22Rv1 (cell line): ENCODE measurements at regions not wholly inside any gene's neighbourhood (a gene's known extent, or its start where the extent isn't known, plus 50 kb on each side); places are given as distances from the start of the nearest gene placed in this dataset.

Experiments used
- ZFX ChIP-seq: fragments of 450-650 bp; IDR thresholded peaks from 2 replicates; pipeline ENCODE4 v1.6.1; 2017; ENCODE audit warnings: antibody characterized with exemption, borderline replicate concordance
- TF ChIP-seq, protein P1 (sequence below): fragments of 450-650 bp; IDR thresholded peaks from 2 replicates; pipeline ENCODE4 v1.5.1; 2017; ENCODE audit warnings: mild to moderate bottlenecking

DNA sequence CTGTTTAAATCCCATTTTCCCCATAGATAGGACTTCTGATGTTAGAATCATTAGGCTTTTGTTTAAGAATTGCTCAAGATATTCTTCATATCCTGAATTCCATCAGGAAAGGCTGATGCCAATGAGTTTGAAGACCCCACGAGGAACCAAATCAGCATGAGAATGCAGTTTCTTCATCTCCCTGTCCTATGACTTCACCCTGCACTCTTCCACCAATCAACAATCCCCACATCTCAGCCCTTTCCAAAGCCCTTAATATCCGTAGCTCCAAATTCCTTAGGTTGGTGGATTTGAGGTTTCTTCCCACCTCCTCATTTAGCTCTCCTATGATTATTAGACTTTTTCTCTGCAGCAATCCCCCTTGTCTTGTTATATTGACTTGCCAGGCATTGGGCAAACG lies 52.9 kb upstream of the PRNP start:
- TF ChIP-seq, protein P1, sequence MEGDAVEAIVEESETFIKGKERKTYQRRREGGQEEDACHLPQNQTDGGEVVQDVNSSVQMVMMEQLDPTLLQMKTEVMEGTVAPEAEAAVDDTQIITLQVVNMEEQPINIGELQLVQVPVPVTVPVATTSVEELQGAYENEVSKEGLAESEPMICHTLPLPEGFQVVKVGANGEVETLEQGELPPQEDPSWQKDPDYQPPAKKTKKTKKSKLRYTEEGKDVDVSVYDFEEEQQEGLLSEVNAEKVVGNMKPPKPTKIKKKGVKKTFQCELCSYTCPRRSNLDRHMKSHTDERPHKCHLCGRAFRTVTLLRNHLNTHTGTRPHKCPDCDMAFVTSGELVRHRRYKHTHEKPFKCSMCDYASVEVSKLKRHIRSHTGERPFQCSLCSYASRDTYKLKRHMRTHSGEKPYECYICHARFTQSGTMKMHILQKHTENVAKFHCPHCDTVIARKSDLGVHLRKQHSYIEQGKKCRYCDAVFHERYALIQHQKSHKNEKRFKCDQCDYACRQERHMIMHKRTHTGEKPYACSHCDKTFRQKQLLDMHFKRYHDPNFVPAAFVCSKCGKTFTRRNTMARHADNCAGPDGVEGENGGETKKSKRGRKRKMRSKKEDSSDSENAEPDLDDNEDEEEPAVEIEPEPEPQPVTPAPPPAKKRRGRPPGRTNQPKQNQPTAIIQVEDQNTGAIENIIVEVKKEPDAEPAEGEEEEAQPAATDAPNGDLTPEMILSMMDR: no peak
- no peak for TF ChIP-seq ZFX
